GM23338 (cell line): ENCODE measurements at regions not wholly inside any gene's neighbourhood (a gene's known extent, or its start where the extent isn't known, plus 50 kb on each side); places are given as distances from the start of the nearest gene placed in this dataset.

Experiments
- CREB1 ChIP-seq: fragments of 250-450 bp; sonication (Bioruptor Pico); IDR thresholded peaks from 2 replicates; pipeline ENCODE4 v1.5.0; 2020; ENCODE audit warnings: low read depth, mild to moderate bottlenecking, moderate library complexity
- ETS1 ChIP-seq: IDR thresholded peaks from 2 replicates; pipeline ENCODE4 v1.6.1; 2016; ENCODE audit warnings: antibody characterized with exemption
- EZH2 ChIP-seq: fragments of 200-600 bp; sonication (generic); IDR thresholded peaks from one replicate; pipeline ENCODE4 v1.8.0; 2017; ENCODE audit warnings: antibody characterized with exemption, mild to moderate bottlenecking, low read depth; ENCODE audit not compliant: unreplicated experiment
- EZH2phosphoT487 ChIP-seq: fragments of 200-600 bp; sonication (generic); IDR thresholded peaks from one replicate; pipeline ENCODE4 v1.8.1; 2018; ENCODE audit warnings: antibody characterized with exemption; ENCODE audit not compliant: unreplicated experiment
- JUNB ChIP-seq: IDR thresholded peaks from one replicate; pipeline ENCODE4 v1.6.1; 2016; ENCODE audit warnings: antibody characterized with exemption; ENCODE audit not compliant: unreplicated experiment
- POLR2AphosphoS5 ChIP-seq: IDR thresholded peaks from 2 replicates; pipeline ENCODE4 v1.6.1; 2016; ENCODE audit warnings: antibody characterized with exemption, low read depth
- STAT1 ChIP-seq: IDR thresholded peaks from one replicate; pipeline ENCODE4 v1.6.1; 2016; ENCODE audit warnings: antibody characterized with exemption; ENCODE audit not compliant: unreplicated experiment
- TF ChIP-seq, protein P1 (sequence below): IDR thresholded peaks from one replicate; pipeline ENCODE4 v1.6.1; 2018; ENCODE audit warnings: antibody characterized with exemption; ENCODE audit not compliant: unreplicated experiment
- TF ChIP-seq, protein P2 (sequence below), 2 experiments: fragments of 200-600 bp in 1 of 2; sonication (generic) in 1 of 2; conservative IDR thresholded peaks; 2 replicates each; pipeline versions ENCODE4 v1.5.1 to v1.6.1; 2016 to 2017; ENCODE audit warnings: antibody characterized with exemption in 2 of 2, low read depth in 2 of 2, mild to moderate bottlenecking in 2 of 2, moderate library complexity in 1 of 2
- TF ChIP-seq, protein P3 (sequence below): fragments of 250-450 bp; sonication (Bioruptor Pico); IDR thresholded peaks from 2 replicates; pipeline ENCODE4 v1.5.0; 2020; ENCODE audit warnings: mild to moderate bottlenecking, moderate library complexity

GRCh38 chr14:97527993-97528392 is 730.8 kb downstream of the VRK1 start:
- TF ChIP-seq, protein P1, sequence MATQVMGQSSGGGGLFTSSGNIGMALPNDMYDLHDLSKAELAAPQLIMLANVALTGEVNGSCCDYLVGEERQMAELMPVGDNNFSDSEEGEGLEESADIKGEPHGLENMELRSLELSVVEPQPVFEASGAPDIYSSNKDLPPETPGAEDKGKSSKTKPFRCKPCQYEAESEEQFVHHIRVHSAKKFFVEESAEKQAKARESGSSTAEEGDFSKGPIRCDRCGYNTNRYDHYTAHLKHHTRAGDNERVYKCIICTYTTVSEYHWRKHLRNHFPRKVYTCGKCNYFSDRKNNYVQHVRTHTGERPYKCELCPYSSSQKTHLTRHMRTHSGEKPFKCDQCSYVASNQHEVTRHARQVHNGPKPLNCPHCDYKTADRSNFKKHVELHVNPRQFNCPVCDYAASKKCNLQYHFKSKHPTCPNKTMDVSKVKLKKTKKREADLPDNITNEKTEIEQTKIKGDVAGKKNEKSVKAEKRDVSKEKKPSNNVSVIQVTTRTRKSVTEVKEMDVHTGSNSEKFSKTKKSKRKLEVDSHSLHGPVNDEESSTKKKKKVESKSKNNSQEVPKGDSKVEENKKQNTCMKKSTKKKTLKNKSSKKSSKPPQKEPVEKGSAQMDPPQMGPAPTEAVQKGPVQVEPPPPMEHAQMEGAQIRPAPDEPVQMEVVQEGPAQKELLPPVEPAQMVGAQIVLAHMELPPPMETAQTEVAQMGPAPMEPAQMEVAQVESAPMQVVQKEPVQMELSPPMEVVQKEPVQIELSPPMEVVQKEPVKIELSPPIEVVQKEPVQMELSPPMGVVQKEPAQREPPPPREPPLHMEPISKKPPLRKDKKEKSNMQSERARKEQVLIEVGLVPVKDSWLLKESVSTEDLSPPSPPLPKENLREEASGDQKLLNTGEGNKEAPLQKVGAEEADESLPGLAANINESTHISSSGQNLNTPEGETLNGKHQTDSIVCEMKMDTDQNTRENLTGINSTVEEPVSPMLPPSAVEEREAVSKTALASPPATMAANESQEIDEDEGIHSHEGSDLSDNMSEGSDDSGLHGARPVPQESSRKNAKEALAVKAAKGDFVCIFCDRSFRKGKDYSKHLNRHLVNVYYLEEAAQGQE = no peak
- TF ChIP-seq, protein P2, sequence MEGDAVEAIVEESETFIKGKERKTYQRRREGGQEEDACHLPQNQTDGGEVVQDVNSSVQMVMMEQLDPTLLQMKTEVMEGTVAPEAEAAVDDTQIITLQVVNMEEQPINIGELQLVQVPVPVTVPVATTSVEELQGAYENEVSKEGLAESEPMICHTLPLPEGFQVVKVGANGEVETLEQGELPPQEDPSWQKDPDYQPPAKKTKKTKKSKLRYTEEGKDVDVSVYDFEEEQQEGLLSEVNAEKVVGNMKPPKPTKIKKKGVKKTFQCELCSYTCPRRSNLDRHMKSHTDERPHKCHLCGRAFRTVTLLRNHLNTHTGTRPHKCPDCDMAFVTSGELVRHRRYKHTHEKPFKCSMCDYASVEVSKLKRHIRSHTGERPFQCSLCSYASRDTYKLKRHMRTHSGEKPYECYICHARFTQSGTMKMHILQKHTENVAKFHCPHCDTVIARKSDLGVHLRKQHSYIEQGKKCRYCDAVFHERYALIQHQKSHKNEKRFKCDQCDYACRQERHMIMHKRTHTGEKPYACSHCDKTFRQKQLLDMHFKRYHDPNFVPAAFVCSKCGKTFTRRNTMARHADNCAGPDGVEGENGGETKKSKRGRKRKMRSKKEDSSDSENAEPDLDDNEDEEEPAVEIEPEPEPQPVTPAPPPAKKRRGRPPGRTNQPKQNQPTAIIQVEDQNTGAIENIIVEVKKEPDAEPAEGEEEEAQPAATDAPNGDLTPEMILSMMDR (conservative IDR thresholded peaks at IDR 0.05; ENCODE audit: low read depth in 2 of 2) = no peak
- TF ChIP-seq EZH2 (no peak), STAT1 (no peak), POLR2AphosphoS5 (no peak), EZH2phosphoT487 (no peak), CREB1 (CRISPR knock-in tag) (no peak), ETS1 (no peak), JUNB (no peak)
- TF ChIP-seq, protein P3, sequence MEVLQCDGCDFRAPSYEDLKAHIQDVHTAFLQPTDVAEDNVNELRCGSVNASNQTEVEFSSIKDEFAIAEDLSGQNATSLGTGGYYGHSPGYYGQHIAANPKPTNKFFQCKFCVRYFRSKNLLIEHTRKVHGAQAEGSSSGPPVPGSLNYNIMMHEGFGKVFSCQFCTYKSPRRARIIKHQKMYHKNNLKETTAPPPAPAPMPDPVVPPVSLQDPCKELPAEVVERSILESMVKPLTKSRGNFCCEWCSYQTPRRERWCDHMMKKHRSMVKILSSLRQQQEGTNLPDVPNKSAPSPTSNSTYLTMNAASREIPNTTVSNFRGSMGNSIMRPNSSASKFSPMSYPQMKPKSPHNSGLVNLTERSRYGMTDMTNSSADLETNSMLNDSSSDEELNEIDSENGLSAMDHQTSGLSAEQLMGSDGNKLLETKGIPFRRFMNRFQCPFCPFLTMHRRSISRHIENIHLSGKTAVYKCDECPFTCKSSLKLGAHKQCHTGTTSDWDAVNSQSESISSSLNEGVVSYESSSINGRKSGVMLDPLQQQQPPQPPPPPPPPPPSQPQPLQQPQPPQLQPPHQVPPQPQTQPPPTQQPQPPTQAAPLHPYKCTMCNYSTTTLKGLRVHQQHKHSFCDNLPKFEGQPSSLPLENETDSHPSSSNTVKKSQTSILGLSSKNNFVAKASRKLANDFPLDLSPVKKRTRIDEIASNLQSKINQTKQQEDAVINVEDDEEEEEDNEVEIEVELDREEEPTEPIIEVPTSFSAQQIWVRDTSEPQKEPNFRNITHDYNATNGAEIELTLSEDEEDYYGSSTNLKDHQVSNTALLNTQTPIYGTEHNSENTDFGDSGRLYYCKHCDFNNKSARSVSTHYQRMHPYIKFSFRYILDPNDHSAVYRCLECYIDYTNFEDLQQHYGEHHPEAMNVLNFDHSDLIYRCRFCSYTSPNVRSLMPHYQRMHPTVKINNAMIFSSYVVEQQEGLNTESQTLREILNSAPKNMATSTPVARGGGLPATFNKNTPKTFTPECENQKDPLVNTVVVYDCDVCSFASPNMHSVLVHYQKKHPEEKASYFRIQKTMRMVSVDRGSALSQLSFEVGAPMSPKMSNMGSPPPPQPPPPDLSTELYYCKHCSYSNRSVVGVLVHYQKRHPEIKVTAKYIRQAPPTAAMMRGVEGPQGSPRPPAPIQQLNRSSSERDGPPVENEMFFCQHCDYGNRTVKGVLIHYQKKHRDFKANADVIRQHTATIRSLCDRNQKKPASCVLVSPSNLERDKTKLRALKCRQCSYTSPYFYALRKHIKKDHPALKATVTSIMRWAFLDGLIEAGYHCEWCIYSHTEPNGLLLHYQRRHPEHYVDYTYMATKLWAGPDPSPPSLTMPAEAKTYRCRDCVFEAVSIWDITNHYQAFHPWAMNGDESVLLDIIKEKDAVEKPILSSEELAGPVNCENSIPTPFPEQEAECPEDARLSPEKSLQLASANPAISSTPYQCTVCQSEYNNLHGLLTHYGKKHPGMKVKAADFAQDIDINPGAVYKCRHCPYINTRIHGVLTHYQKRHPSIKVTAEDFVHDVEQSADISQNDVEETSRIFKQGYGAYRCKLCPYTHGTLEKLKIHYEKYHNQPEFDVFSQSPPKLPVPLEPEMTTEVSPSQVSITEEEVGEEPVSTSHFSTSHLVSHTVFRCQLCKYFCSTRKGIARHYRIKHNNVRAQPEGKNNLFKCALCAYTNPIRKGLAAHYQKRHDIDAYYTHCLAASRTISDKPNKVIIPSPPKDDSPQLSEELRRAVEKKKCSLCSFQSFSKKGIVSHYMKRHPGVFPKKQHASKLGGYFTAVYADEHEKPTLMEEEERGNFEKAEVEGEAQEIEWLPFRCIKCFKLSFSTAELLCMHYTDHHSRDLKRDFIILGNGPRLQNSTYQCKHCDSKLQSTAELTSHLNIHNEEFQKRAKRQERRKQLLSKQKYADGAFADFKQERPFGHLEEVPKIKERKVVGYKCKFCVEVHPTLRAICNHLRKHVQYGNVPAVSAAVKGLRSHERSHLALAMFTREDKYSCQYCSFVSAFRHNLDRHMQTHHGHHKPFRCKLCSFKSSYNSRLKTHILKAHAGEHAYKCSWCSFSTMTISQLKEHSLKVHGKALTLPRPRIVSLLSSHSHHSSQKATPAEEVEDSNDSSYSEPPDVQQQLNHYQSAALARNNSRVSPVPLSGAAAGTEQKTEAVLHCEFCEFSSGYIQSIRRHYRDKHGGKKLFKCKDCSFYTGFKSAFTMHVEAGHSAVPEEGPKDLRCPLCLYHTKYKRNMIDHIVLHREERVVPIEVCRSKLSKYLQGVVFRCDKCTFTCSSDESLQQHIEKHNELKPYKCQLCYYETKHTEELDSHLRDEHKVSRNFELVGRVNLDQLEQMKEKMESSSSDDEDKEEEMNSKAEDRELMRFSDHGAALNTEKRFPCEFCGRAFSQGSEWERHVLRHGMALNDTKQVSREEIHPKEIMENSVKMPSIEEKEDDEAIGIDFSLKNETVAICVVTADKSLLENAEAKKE (CRISPR knock-in tag) = no peak
